Cardiac muscle cell (in vitro differentiated cells and primary cell): ENCODE measurements at regions not wholly inside any gene's neighbourhood (a gene's known extent, or its start where the extent isn't known, plus 50 kb on each side); places are given as distances from the start of the nearest gene placed in this dataset.

ENCODE experiments used
- DNase-seq, 2 donors: peaks; one replicate each; pipeline versions ENCODE4 v3.0.0 to v3.0.0-alpha.2; 2010 to 2017; ENCODE audit warnings: low read depth in 1 of 2, low spot score in 1 of 2
- H3K27ac ChIP-seq: fragments of 200-600 bp; sonication (generic); 2 replicates; pipeline ENCODE4 v1.5.1; 2016
- H3K27me3 ChIP-seq: fragments of 200-600 bp; sonication (generic); 2 replicates; pipeline ENCODE4 v1.6.0; 2016; ENCODE audit warnings: control low read depth
- H3K36me3 ChIP-seq: fragments of 200-600 bp; sonication (generic); 2 replicates; pipeline ENCODE4 v1.5.1; 2016; ENCODE audit warnings: control low read depth
- H3K4me1 ChIP-seq: fragments of 200-600 bp; sonication (generic); 2 replicates; pipeline ENCODE4 v1.8.1; 2017; ENCODE audit warnings: low read depth, mild to moderate bottlenecking, mixed run types
- H3K4me3 ChIP-seq: fragments of 200-600 bp; sonication (generic); 2 replicates; pipeline ENCODE4 v1.5.1; 2016; ENCODE audit warnings: mild to moderate bottlenecking
- H3K9me3 ChIP-seq: fragments of 200-600 bp; sonication (generic); 2 replicates; pipeline ENCODE4 v1.5.1; 2017; ENCODE audit warnings: low read depth, mild to moderate bottlenecking, control low read depth
- CTCF ChIP-seq: IDR thresholded peaks from 2 replicates; pipeline ENCODE4 v1.5.1; 2012; ENCODE audit warnings: low read depth, mild to moderate bottlenecking, low read length

DNA sequence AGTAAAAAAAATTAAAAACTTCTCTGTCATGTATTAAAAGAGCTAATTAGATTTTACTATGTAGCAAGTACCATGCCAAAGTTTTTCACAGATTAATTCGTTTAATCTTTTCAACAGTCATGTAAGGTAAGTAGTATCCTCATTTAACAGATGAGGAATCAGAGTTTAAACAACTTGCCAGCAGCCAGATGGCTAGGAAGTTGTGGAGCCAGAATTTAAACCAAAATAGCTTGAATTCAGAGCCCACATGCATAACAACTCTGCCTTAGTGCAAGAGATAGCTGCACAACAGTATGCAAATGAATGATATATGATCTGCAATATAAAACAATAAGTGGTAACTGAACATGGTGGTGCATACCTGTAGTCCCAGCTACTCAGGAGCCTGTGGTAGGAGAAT lies 75.3 kb downstream of the NAP1L3 start:
- no peak overlapping the region for H3K27ac ChIP-seq

GRCh38 chrX:93594780-93595179 lies 78.6 kb downstream of the NAP1L3 start:
- H3K9me3 ChIP-seq = no peaks in the 10 kb centered on the region
- H3K27me3 ChIP-seq = no peaks in the 10 kb centered on the region
- peak in 1 of 2 donors; percentile 1 for DNase-seq
- no peak overlapping the region for H3K4me3 ChIP-seq
- H3K36me3 ChIP-seq = no peaks in the 10 kb centered on the region
- H3K4me1 ChIP-seq = no peaks in the 10 kb centered on the region
- no peak overlapping the region for H3K27ac ChIP-seq
- no peak for TF ChIP-seq CTCF

More for the DNA sequence above, 75.3 kb downstream of the NAP1L3 start:
- H3K4me3 ChIP-seq = no peak overlapping the region
- no peaks in the 10 kb centered on the region for H3K9me3 ChIP-seq
- no peaks in the 10 kb centered on the region for H3K4me1 ChIP-seq
- H3K36me3 ChIP-seq = no peaks in the 10 kb centered on the region
- no peak for TF ChIP-seq CTCF
- no peak for DNase-seq
- no peaks in the 10 kb centered on the region for H3K27me3 ChIP-seq

DNA sequence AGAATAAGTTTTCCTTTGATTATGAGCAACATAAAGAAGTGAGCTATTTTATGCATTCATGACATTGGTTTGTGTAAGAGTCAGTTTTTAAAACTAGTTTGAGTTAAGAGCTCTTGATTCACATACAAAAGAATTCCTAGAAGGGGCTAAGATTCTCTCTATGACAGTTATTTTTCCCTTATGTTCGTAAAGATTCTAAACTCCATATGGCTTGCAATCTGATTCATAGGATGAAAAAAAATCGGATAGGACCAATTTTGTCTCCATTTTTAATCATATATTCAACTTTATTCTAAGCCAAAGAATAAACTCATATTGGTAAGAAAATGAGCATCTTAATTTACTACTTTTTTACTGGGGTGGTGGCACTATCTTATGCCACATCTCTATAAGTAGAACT lies 79.4 kb downstream of the NAP1L3 start:
- DNase-seq = no peak
- no peaks in the 10 kb centered on the region for H3K27me3 ChIP-seq
- H3K4me3 ChIP-seq = no peak overlapping the region
- no peak overlapping the region for H3K27ac ChIP-seq
- no peaks in the 10 kb centered on the region for H3K4me1 ChIP-seq
- no peak for TF ChIP-seq CTCF
- no peaks in the 10 kb centered on the region for H3K9me3 ChIP-seq
- no peaks in the 10 kb centered on the region for H3K36me3 ChIP-seq

GRCh38 chrX:93591398-93591797 lies 82.0 kb downstream of the NAP1L3 start:
- Histone ChIP-seq H3K9me3 (no peaks in the 10 kb centered on the region), H3K36me3 (no peaks in the 10 kb centered on the region), H3K27ac (no peak overlapping the region), H3K4me3 (no peak overlapping the region), H3K27me3 (no peaks in the 10 kb centered on the region), H3K4me1 (no peaks in the 10 kb centered on the region)
- no peak for TF ChIP-seq CTCF
- no peak for DNase-seq

- H3K36me3 ChIP-seq = no peaks in the 10 kb centered on the region
- no peaks in the 10 kb centered on the region for H3K27me3 ChIP-seq
- DNase-seq = no peak
- TF ChIP-seq CTCF = no peak
- H3K4me1 ChIP-seq = no peaks in the 10 kb centered on the region
- H3K27ac ChIP-seq = no peak overlapping the region
- no peaks in the 10 kb centered on the region for H3K9me3 ChIP-seq
- no peak overlapping the region for H3K4me3 ChIP-seq
These were observed 87.7 kb downstream of the NAP1L3 start for GRCh38 chrX:93585661-93586060.

- DNase-seq = no peak
- Histone ChIP-seq H3K4me1 (no peaks in the 10 kb centered on the region), H3K27me3 (no peaks in the 10 kb centered on the region), H3K4me3 (no peak overlapping the region), H3K36me3 (no peaks in the 10 kb centered on the region), H3K27ac (no peak overlapping the region), H3K9me3 (no peaks in the 10 kb centered on the region)
- no peak for TF ChIP-seq CTCF
These were observed 92.7 kb downstream of the NAP1L3 start for GRCh38 chrX:93580634-93581033.
